ENCODE measurements at regions not wholly inside any gene's neighbourhood (a gene's known extent, or its start where the extent isn't known, plus 50 kb on each side); places are given as distances from the start of the nearest gene placed in this dataset.

DNA sequence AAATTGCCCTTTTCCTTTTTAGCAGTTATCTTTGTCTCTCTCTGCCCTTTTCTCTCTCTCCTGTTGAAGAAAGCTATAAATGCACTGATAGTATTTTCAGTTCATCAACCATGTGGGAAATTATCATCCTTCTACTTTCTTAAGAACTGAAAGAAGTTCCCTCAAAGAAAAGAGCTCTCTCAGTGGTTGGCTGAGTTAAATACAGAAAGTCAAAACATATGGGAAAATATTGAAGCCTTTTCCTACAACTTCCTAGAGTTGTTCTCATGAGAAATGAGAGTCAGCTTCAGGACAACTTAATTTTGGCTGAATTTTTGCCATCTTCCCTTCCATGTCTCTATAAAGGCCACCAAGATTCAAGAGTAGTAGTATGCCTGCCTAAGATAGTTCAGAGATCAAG is 96.7 kb downstream of the NFKBIZ start:
- intact Hi-C loops (cut with micrococcal nuclease; ENCODE audit: unreplicated experiment), result no loop called here
- TF ChIP-seq, protein P1, sequence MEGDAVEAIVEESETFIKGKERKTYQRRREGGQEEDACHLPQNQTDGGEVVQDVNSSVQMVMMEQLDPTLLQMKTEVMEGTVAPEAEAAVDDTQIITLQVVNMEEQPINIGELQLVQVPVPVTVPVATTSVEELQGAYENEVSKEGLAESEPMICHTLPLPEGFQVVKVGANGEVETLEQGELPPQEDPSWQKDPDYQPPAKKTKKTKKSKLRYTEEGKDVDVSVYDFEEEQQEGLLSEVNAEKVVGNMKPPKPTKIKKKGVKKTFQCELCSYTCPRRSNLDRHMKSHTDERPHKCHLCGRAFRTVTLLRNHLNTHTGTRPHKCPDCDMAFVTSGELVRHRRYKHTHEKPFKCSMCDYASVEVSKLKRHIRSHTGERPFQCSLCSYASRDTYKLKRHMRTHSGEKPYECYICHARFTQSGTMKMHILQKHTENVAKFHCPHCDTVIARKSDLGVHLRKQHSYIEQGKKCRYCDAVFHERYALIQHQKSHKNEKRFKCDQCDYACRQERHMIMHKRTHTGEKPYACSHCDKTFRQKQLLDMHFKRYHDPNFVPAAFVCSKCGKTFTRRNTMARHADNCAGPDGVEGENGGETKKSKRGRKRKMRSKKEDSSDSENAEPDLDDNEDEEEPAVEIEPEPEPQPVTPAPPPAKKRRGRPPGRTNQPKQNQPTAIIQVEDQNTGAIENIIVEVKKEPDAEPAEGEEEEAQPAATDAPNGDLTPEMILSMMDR (IDR thresholded peaks at IDR 0.05; ENCODE audit: unreplicated experiment), result no peak
- Mint-ChIP-seq H3K27me3 (ENCODE audit: unreplicated experiment) (no peaks in the 10 kb centered on the region), H3K27ac (ENCODE audit: unreplicated experiment) (no peak overlapping the region), H3K4me3 (ENCODE audit: low read depth, unreplicated experiment) (no peak overlapping the region), H3K36me3 (ENCODE audit: insufficient read depth, unreplicated experiment) (peaks cover 7% of the 10 kb centered on the region), H3K4me1 (ENCODE audit: low read depth, unreplicated experiment) (peaks cover 28% of the 10 kb centered on the region), H3K9me3 (ENCODE audit: low read depth, unreplicated experiment) (no peaks in the 10 kb centered on the region)
- CTCF ChIA-PET, result no interaction called here
- BruUV-seq (replicated peaks), result no TSS peak
- no peak for DNase-seq

DNA sequence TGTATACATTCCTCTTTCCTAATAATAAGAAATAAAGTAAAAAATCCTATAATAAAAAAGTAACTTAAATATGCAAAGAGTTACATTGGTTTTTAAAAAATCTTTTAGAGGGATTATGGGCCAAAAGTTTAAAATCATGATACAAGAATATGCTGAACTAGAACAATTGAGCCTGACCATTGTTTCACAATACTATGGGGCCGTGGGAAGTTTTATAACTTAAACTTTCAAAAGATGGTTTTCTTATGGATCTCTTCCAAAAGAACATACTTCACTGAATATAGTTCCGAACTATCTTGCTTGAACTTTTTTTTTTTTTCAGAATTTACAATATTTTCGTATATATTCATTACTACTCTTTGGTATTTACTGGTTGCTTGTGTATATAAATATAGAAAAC is 97.6 kb downstream of the NFKBIZ start:
- H3K36me3 Mint-ChIP-seq (ENCODE audit: insufficient read depth, unreplicated experiment), result peaks cover 7% of the 10 kb centered on the region

DNA sequence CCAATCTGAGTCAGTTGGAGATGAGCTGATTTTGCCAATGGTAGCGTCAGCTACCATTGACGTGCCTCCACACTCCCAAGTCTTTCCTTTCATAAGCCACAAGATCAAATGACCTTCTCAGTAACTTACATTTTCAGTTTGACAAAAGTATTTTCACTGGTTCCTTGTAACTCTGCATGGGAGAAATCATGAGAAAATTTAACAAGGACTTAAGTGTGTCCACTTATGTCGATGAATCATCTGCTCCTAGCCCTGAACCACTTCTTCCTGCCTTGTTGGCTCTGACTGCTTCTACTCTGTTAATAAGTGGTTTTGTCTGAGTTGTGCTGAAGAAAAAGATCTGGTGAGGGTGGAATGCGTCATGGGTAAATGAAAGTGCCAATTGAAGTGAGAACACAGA is 101.2 kb downstream of the NFKBIZ start:
- intact Hi-C loops (cut with micrococcal nuclease; ENCODE audit: unreplicated experiment), result loop anchor here (2.0 kb wide), 3 partner anchors 162 to 274 kb away; no protein-coding TSS in a partner anchor
- Mint-ChIP-seq H3K36me3 (ENCODE audit: insufficient read depth, unreplicated experiment) (peaks cover 7% of the 10 kb centered on the region), H3K9me3 (ENCODE audit: low read depth, unreplicated experiment) (no peaks in the 10 kb centered on the region), H3K27ac (ENCODE audit: unreplicated experiment) (peak overlapping the region; percentile 93), H3K4me3 (ENCODE audit: low read depth, unreplicated experiment) (peak overlapping the region; percentile 38), H3K27me3 (ENCODE audit: unreplicated experiment) (no peaks in the 10 kb centered on the region), H3K4me1 (ENCODE audit: low read depth, unreplicated experiment) (peaks cover 42% of the 10 kb centered on the region)
- CTCF ChIA-PET, result interaction anchor here (0.6 to 2.3 kb wide), 3 partner anchors 11 to 278 kb away, joined by 3 to 8 read pairs (median 3); no protein-coding TSS in a partner anchor
- no TSS peak for BruUV-seq (replicated peaks)
- DNase-seq, result peak; percentile 59
- TF ChIP-seq, protein P1 (IDR thresholded peaks at IDR 0.05; ENCODE audit: unreplicated experiment), result no peak

More for the DNA sequence above, 97.6 kb downstream of the NFKBIZ start:
- no peak for DNase-seq
- Mint-ChIP-seq H3K27me3 (ENCODE audit: unreplicated experiment) (no peaks in the 10 kb centered on the region), H3K4me3 (ENCODE audit: low read depth, unreplicated experiment) (no peak overlapping the region), H3K27ac (ENCODE audit: unreplicated experiment) (no peak overlapping the region), H3K9me3 (ENCODE audit: low read depth, unreplicated experiment) (no peaks in the 10 kb centered on the region), H3K4me1 (ENCODE audit: low read depth, unreplicated experiment) (peaks cover 32% of the 10 kb centered on the region)
- intact Hi-C loops (cut with micrococcal nuclease; ENCODE audit: unreplicated experiment), result no loop called here
- no TSS peak for BruUV-seq (replicated peaks)
- TF ChIP-seq, protein P1 (IDR thresholded peaks at IDR 0.05; ENCODE audit: unreplicated experiment), result no peak
- CTCF ChIA-PET, result no interaction called here

DNA sequence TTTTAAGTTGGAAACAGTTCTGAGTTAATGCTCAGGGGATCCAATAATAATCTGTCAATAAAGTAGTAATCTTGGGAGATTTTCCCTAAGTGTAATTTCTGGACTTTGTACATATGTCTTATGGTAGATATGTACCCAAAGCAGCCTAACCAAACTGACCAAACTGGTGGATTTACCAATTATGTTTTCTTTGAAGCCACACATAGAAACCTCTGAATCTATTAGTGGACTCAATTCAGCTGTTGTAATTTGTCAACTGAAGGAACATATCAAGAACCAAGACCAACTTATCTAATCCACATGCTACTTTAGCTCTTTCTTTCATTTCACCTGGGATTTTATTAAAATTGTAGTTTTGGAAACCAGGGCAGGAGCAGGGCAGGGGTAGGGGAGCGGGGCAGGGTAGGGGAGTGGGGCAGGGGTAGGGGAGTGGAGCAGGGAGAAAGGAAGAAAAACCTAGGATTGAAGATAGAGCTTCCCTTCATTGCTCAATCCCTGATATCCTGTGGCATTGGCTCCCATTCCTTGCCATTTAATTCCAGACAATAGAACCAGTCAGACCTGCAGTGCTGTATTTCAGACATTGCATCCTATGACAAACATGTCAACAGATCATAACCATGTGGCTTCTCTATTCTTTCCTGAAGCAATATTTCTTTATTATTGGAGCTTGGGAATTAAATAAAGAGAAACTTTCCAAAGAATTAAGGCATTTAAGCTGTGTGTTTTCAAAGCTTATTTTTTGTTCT is 101.8 kb downstream of the NFKBIZ start:
- H3K9me3 Mint-ChIP-seq (ENCODE audit: low read depth, unreplicated experiment), result no peaks in the 10 kb centered on the region
- intact Hi-C loops (cut with micrococcal nuclease; ENCODE audit: unreplicated experiment), result loop anchor here (2.0 kb wide), 3 partner anchors 162 to 274 kb away; no protein-coding TSS in a partner anchor
- BruUV-seq (replicated peaks), result no TSS peak
- peaks cover 41% of the 10 kb centered on the region for H3K4me1 Mint-ChIP-seq (ENCODE audit: low read depth, unreplicated experiment)
- CTCF ChIA-PET, result interaction anchor here (0.6 to 2.3 kb wide), 5 partner anchors 11 to 278 kb away, joined by 3 to 8 read pairs (median 3); no protein-coding TSS in a partner anchor
- peak; percentile 26 for DNase-seq
- no peaks in the 10 kb centered on the region for H3K27me3 Mint-ChIP-seq (ENCODE audit: unreplicated experiment)
- TF ChIP-seq, protein P1 (IDR thresholded peaks at IDR 0.05; ENCODE audit: unreplicated experiment), result no peak
- H3K36me3 Mint-ChIP-seq (ENCODE audit: insufficient read depth, unreplicated experiment), result peaks cover 7% of the 10 kb centered on the region
- peak overlapping the region; percentile 38 for H3K4me3 Mint-ChIP-seq (ENCODE audit: low read depth, unreplicated experiment)
- peak overlapping the region; percentile 93 for H3K27ac Mint-ChIP-seq (ENCODE audit: unreplicated experiment)

Data from Calu3 (cell line).